NCI-H82 treated with DMSO at 0.1 percent for 48 hours (cell line): ENCODE measurements at regions not wholly inside any gene's neighbourhood (a gene's known extent, or its start where the extent isn't known, plus 50 kb on each side); places are given as distances from the start of the nearest gene placed in this dataset.
"Not testable (repeated sequence)": the region's sequence is repeated elsewhere in the genome, so short reads cannot be mapped to it uniquely, and the experiment has no call there.

Experiments
- DNase-seq: peaks from one replicate; lab custom pipeline; 2025; ENCODE audit not compliant: unreplicated experiment; lab: John Stamatoyannopoulos, UW

DNA sequence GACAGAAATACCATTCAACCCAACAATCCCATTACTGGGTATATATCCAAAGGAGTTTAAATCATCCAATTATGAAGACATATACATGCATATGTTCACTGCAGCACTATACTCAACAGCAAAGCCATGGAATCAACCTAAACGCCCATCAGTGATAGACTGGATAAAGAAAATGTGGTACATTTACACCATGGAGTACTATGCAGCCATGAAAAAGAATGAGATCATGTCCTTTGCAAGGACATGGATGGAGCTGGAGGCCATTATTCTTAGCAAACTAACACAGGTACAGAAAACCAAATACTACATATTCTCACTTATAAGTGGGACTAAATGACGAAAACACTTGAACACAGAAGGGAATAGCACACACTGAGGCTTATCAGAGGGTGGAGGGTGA, 230.6 kb upstream of the ETAA1 start:
- not testable (repeated sequence) for DNase-seq

DNA sequence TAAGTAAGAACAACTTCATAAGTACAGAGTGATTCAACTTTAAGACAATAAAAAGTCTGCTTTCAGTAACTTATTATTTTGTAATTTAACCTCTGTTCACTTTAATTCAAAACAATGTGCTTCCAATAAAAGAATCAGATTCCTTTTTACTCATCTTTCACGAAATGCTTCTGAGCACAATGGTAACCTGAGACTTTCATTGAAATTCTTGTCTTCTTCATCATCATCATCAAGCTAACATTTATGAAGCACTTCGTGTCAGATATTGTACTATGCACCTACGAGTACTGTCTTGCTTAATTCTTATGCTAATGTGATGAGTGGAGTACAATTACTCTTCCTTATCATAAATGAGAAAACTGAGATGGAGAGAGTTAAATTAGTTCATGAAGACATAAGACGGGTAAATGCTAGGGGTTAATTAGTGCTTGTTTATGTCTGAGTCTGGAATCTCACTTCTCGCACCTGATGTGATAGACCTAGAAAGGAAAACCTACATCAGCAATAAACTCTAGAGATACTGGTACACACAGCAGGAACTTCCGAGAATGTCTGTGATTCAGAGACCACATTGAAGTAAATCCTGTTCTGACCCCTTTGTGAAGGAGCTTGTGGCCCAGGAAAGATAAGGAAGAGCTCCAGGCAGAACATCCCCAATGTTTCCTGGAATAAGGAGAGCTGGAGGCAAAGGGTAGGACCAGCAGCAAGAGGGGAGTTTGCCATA, 227.6 kb upstream of the ETAA1 start:
- no peak for DNase-seq

DNA sequence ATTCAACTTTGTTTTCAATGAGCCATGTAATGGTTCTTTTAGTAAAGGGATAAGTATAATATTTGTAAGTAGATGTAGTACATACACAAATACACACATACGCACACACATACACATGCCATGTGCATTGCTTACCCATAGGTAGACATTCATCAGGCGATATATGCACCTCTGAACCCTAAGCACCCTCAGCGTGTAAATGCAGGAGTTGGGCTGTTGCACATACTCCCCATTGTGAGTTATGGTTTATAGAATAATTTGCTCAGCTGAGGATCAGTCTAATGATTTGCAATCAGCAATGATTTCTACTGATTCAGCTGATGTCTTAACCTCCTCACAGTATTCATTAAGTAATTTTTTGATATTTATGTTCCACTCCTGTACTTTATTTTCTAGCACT, 217.6 kb upstream of the ETAA1 start:
- DNase-seq = no peak

DNA sequence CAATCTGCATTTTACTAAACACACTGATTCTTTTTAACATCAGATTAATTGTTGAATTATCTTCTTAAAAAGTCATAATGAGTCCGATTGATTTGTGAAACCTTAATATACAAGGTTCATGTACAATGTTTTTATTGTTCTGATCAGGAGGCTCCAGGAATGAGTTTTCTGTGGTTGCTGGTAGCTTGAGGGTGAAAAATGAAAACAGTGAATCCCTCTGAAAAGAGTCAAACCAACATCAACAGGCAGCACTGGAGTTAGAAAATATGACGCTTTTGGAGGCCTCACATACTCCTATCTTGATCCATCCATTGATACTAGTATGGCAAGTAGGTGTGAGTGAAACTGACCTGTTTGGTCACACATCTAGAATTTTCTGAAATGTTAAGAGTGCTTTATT, 216.3 kb upstream of the ETAA1 start:
- no peak for DNase-seq

DNA sequence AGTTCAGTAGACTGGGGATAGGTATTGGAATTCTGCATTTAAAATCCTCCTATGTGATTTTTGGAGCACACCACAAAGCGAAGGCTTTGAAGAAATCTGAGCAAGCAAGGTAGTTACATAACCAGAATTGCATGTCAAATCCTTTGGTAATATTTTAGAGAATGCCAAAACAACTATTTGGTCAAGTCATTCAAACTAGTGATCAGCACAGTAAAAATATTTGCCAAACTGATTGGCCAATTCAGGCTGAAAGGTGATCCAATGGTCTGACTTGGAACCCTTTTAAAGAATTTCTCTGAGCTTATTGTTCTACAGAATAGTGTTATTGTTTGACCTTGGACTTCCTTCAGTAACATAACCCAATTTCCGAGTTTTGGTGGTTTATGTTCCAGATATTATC, 214.2 kb upstream of the ETAA1 start:
- no peak for DNase-seq

DNA sequence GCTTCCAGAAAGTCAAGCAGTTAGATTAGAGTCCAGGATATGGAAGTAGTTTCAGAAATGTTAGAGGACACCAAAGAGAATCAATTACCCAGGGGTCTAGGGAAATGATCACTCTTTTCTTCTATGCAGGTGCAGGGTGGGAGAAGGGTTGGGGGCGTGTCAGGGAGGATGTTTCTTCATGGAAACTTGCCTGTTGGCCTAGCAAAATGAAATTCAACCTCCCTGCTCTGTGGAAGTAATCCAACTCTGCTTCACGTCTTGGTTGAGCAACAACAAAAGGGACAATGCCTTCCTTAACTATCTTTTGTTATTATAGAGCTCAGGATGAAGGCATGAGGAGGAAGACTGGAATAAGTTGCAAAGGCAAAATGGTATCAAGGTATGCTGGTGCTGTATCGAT, 210.8 kb upstream of the ETAA1 start:
- DNase-seq = no peak

DNA sequence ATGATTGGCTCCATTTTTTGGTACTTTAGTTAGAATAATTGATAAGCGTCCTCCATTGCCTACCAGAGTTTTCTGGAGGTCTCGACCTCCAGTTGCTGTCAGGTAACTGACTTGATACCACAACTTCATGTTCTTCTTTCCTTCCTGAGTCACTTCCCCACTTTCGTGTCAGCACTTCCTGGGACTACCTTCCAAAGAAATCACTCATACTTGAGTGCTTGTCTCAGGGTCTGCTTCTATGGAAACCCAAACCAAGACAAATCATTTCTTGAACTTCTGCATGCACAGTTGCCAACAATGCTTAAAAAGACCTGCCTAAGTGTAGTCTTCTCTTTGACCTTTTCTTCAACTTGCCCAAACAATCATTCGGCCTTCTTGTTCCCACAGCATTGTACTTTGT, 210.3 kb upstream of the ETAA1 start:
- no peak for DNase-seq

DNA sequence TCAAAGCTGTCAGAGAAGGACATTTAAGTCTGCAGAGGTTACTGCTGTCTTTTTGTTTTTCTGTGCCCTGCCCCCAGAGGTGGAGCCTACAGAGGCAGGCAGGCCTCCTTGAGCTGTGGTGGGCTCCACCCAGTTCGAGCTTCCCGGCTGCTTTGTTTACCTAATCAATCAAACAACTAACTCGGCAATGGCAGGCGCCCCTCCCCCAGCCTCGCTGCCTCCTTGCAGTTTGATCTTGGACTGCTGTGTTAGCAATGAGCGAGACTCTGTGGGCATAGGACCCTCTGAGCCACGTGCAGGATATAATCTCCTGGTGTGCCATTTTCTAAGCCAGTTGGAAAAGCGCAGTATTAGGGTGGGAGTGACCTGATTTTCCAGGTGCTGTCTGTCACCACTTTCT, 201.8 kb upstream of the ETAA1 start:
- DNase-seq = not testable (repeated sequence)

DNA sequence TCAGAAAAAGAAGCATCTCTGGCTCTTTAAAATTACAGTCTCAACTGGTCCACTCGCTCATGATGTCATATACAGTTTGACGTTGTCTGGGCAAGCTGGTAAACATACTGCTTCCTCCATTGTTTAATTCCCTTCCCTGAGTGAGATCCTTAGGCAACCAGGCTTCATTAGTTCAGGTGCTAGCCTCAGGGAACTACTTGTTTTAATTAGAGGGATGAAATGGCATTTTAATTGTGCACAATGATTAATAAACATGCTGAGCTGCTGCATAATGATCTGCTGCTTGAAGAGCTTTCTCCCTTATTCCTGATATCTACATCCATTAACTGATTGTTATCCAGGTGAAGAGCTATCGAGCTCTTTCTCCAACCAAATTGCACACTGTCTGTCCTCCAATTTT, 195.6 kb upstream of the ETAA1 start:
- no peak for DNase-seq

DNA sequence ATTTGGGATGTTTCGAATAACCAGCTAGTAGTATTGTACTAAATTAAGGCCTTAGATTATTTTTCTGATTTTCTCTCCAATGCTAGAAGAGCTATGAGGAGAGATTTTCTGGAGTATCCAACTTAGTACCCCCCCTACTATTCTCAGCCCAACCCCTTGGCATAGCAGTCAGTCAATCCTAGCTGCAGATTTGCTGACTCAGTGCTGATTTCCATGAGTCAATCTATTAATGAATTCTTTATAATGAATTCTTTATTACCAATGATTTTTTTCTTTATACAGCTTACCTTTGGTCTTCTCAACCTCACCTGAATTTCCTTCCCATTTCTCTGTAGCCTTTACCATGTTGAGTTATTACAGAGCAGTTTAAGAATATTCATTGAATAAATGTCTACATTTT, 192.8 kb upstream of the ETAA1 start:
- DNase-seq = no peak

DNA sequence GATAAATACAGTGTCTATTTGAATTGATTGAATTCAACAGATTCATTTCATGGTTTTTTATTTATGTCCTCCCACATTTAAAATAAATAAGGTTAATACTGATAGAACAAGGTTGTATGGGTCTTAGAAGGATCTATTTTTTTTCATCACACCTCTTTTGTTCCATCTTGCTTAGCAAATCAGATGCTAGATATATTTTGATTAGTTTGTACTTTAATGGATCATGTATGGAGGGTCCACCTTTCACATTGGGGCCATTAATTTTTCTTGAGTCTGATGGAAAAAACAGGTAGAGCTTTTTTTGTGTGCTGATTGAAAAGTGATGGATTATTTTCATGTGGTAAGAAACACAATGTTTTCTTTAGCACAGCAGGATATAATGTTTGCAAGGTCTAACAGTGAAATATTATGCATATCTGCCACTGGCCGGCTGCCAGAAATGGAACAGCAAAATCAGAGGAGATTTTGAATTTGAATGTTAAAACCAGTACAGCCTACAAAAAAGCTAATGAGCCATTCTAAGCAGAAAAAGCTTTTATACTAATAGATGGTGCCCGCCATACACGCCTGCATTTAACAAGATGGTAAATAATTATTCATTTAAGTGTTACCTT, 188.1 kb upstream of the ETAA1 start:
- DNase-seq = no peak

DNA sequence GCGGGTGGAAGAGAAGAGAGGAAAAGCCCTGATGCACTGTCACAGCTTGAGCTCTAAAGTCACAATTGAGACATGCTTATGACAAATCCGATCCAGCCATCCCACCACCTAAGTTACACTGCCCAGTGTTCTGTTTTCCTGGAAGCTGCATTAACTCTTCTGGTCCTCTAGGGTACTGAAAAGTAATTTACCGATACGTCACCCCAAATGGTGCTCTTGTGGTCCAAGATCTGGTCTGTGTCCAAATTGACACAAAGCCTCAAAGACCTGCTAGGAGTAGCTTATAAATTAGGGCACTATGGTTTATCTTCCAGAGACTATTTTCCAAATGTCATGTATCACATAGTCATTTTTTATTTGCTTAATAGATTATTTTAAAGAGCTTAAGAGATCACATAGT, 186.7 kb upstream of the ETAA1 start:
- DNase-seq = no peak

DNA sequence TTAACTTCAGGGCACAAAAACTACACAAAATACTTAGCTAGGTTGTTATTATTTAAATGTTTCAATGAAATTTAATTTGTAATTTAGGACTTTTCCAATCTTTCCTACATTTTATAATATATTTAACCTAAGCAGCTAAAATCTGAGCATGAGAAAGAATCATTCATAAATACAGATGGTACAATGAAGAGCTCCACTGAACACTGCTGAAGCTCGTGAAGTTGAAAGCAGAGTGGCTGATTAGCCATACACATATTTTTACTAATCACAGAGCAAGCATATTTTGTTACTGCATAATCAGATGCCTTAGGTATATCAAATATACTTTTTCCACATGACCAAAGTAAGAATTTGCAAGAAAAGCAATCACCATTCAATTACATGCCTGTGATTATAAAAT, 184.9 kb upstream of the ETAA1 start:
- DNase-seq = no peak

DNA sequence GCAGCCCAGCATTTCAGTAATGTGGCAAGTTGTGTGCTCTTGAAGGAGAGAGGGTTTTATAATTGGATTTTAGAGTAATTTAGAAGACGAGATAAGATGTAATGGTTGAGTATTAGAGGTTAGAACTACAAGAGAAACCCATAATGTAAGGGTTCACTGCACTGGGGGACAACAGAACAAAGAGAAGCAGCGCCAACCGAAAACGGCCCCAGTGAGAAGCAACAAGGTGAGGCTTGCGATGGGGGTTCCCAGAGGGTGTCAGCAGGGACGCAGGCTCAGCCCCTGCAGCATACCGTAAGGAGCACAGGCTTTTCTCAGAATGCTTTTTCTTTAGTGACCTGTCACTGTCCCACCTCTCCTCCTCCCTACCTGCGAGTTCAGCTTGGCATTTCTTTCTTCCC, 183.9 kb upstream of the ETAA1 start:
- DNase-seq = peak; percentile 63

DNA sequence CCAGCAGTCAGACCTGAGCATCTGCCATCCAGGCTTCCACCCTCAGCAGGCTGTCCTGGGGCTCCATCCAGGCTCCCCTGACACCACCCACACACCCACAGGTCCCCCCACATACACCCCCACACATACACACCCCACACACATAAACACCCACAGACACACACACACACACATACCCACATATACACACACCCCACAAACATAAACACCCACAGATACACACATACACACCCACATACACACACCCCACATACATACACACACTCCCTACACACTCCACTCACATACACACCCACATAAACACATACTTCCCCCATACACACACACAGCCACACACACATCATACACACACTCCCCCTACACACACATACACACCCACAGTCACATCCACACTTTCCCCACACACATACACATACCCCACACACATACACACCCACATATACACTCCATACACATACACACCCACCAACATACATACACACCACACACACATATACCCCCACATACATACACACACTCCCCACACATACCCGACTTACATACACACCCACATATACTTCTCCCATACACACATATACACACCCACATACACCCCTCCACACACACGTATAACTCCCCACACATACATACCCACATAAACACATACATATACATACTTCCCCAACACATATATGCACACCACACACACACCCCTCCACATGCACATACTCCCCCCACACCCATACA, 183.3 kb upstream of the ETAA1 start:
- no peak for DNase-seq

DNA sequence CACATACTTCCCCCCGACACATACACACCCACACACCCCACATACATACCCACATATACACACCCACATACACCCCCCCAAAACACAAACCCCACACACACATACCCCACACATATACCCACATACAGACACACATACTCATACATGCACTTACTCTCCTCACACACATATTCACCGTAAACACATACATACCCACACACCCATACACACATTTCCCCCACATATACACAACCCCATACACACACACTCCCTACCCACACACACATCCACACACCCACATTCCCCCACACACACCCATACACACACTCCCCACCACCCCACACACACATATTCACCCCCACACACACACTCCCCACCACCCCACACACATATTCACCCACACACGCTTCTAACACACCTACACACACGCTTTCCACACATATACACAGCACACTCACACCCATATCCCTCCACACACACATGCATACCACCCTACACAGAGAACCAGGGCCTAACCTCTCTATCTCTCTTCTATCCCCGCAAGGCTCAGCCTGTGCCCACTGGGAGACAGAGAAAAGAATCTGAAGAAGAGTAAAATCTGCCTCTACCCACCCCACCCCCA, 182.4 kb upstream of the ETAA1 start:
- DNase-seq = no peak

DNA sequence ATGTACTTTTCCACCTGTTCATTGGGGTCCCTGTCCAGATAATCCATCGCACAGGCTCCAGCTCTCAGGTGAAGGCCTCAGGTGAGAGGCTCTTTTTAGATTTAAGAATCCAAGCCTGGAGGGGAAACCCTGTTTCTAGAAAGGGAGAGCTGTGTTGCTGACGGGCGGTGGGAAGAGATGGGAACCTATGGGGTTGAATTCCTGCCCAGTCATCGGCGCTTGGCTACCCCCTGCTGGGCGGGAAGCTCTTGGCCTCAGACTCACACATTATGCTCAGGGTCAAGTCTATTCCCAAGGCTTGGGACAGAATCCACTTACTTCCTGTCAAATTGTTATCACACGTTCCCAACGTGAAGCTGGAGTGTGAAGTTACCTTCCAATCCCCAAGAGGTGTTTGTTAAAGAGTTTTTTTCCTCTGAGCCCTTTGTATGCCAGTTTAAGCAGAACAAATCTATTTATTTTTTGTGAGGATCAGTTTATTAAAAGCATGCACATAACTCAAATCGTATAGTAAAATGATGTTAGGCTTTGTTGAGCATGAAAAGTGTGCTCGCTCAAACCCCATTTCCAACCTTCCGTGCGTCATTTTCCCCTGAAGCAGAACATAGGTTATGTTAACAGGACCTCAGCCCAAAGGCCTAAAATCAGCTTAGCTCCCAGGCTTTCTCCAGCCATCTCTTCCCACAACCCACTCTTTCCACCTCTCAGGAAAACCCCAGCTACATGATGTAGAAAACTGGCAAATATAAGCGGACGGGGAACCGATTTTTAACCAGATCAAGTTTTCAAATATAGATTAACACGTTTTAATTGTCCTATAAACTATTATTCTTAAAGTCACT, 181.7 kb upstream of the ETAA1 start:
- peak; percentile 77 for DNase-seq

DNA sequence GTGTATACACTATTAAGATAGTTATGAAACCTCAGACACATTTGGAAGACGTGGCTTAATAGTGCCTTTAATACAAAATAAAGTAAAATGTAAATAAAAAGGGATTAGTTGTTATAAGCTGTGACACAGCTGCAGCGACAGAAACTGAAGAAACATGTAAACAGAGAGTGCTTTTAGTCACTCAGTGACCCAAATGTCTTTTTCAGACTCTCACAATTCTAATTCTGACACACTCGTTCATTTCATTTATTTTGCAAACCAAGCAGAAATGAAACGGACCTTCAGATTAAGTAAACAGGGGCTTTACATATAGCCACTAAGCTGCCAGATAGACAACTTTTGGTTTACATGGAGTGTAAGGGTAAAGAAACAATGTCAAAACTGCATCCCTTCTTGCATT, 181.0 kb upstream of the ETAA1 start:
- DNase-seq = no peak

DNA sequence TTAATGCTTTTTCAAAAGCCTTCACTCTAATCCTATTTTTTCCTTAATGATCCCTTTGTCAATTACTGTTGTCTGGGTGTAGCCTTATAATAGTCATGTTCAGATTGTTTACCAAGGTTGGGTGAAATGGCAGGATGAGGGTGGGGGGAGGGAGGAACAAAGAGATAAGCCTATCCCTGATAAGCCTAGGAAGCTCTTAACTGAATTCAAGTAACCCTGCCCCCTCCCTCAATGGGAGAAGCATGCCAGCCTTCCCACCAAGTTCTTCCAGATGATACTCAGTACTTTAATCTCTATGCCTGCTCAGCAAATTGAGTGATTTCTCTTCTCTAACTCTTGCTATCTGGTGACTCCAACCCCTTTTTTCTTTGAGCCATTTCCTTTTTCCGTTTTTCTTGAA, 180.3 kb upstream of the ETAA1 start:
- peak; percentile 93 for DNase-seq

DNA sequence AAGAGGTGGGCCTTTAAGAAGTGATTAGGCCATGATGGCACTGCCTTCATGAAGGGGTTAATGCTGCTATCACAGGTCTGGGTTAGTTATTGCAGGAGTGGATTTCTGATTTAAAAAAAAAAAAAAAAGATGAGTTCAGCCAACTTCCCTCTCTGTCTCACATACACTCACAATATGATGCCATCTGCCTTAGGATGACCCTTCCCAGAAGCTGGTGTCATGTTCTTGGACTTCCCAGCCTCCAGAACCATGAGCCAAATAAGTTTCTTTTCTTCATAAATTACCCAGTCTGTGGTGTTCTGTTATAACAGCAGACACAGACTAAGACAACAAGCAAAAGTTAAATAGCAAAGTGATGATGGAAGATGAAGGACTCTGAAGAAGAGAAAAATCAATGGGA, 179.7 kb upstream of the ETAA1 start:
- DNase-seq = no peak

DNA sequence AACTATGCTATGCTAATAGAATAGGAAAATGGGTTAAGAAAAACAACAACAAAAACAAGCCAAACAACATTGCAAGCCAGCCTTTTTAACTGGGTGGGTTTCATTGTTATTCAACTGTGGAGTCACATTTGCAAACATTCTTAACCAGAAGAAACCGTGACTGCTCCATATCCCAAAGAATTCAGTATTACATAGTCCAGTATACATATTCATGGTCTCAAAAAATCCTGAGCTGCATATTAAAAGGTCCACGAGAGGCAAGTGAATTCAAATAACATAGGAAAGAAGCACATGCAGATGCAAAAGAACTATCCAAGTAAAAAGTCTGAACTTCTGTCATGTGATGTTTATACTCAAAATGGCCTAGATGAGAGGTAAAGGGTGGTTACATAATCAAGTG, 179.1 kb upstream of the ETAA1 start:
- no peak for DNase-seq
